ENCODE measurements at regions not wholly inside any gene's neighbourhood (a gene's known extent, or its start where the extent isn't known, plus 50 kb on each side); places are given as distances from the start of the nearest gene placed in this dataset.

DNA sequence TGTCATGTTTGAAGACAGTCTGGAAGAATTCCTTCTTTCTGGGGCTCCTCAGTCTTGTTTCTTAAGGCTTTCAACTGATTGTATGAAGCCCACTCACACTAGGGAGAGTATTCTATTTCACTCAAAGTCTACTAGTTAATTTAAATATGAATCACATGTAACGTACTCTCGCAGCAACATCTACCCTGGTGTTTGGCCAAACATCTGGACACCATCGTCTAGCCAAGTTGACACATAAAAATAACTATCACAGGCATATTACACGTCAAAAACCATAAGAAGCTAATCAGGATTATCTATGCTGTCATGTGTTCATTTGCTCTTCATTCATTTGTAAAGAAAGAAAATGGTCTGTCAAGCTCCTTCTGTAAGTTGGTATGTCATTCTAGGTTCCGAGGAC, 787.4 kb downstream of the KCNJ2 start:
- no peak overlapping the region for H3K4me3 ChIP-seq (ENCODE audit: low read depth, low read length)
- in situ Hi-C loops (cut with HindIII; ENCODE audit: low sequenced_read_pairs), result no loop called here
- TF ChIP-seq, protein P1, sequence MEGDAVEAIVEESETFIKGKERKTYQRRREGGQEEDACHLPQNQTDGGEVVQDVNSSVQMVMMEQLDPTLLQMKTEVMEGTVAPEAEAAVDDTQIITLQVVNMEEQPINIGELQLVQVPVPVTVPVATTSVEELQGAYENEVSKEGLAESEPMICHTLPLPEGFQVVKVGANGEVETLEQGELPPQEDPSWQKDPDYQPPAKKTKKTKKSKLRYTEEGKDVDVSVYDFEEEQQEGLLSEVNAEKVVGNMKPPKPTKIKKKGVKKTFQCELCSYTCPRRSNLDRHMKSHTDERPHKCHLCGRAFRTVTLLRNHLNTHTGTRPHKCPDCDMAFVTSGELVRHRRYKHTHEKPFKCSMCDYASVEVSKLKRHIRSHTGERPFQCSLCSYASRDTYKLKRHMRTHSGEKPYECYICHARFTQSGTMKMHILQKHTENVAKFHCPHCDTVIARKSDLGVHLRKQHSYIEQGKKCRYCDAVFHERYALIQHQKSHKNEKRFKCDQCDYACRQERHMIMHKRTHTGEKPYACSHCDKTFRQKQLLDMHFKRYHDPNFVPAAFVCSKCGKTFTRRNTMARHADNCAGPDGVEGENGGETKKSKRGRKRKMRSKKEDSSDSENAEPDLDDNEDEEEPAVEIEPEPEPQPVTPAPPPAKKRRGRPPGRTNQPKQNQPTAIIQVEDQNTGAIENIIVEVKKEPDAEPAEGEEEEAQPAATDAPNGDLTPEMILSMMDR (IDR thresholded peaks at IDR 0.05; ENCODE audit: low read depth, low read length, missing control alignments), result no peak
- no peak for DNase-seq (ENCODE audit: low read depth)

DNA sequence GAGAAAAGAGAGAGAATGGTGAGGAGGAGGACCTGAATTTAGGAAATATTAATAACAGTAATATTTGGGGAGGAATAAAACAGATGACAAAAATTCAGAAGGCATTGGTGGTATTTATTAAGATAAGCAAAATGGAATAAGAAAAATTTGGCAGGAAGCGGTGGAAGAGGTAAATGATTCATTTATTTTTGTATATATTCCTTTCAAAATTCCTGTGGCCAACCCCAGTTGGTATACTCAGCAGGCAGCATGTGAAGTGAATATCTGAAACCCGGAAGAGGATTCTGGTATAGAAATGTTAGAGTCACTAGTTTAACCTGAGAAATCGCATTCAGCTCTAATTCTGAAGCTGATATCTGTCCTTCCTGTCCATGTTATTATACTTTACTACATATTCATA, 792.0 kb downstream of the KCNJ2 start:
- TF ChIP-seq, protein P1 (IDR thresholded peaks at IDR 0.05; ENCODE audit: low read depth, low read length, missing control alignments), result no peak
- no peak overlapping the region for H3K4me3 ChIP-seq (ENCODE audit: low read depth, low read length)
- in situ Hi-C loops (cut with HindIII; ENCODE audit: low sequenced_read_pairs), result no loop called here
- DNase-seq (ENCODE audit: low read depth), result peak; percentile 62

GRCh38 chr17:70968302-70968701, 799.0 kb downstream of the KCNJ2 start:
- TF ChIP-seq, protein P1 (IDR thresholded peaks at IDR 0.05; ENCODE audit: low read depth, low read length, missing control alignments), result no peak

GRCh38 chr17:70969521-70970034, 800.2 kb downstream of the KCNJ2 start:
- DNase-seq (ENCODE audit: low read depth), result no peak
- in situ Hi-C loops (cut with HindIII; ENCODE audit: low sequenced_read_pairs), result no loop called here
- TF ChIP-seq, protein P1 (IDR thresholded peaks at IDR 0.05; ENCODE audit: low read depth, low read length, missing control alignments), result no peak

More at GRCh38 chr17:70968302-70968701, 799.0 kb downstream of the KCNJ2 start:
- H3K4me3 ChIP-seq (ENCODE audit: low read depth, low read length), result no peak overlapping the region
- peak; percentile 31 for DNase-seq (ENCODE audit: low read depth)
- in situ Hi-C loops (cut with HindIII; ENCODE audit: low sequenced_read_pairs), result no loop called here

GRCh38 chr17:70976447-70976846, 807.1 kb downstream of the KCNJ2 start:
- DNase-seq (ENCODE audit: low read depth), result no peak
- H3K4me3 ChIP-seq (ENCODE audit: low read depth, low read length), result no peak overlapping the region
- in situ Hi-C loops (cut with HindIII; ENCODE audit: low sequenced_read_pairs), result no loop called here
- TF ChIP-seq, protein P1 (IDR thresholded peaks at IDR 0.05; ENCODE audit: low read depth, low read length, missing control alignments), result no peak

More at GRCh38 chr17:70969521-70970034, 800.2 kb downstream of the KCNJ2 start:
- H3K4me3 ChIP-seq (ENCODE audit: low read depth, low read length), result no peak overlapping the region

- TF ChIP-seq, protein P1 (IDR thresholded peaks at IDR 0.05; ENCODE audit: low read depth, low read length, missing control alignments), result no peak
- no peak for DNase-seq (ENCODE audit: low read depth)
- in situ Hi-C loops (cut with HindIII; ENCODE audit: low sequenced_read_pairs), result no loop called here
- no peak overlapping the region for H3K4me3 ChIP-seq (ENCODE audit: low read depth, low read length)
Measured at GRCh38 chr17:70984873-70985272, 815.5 kb downstream of the KCNJ2 start.

All from astrocyte of the cerebellum (primary cell).